Testis (tissue), 2 donors: ENCODE measurements at regions not wholly inside any gene's neighbourhood (a gene's known extent, or its start where the extent isn't known, plus 50 kb on each side); places are given as distances from the start of the nearest gene placed in this dataset.

Experiments used
- CTCF ChIP-seq, 3 experiments: fragments of 450-650 bp in 2 of 3; fragments of 200-600 bp in 1 of 3; sonication (generic) in 1 of 3; IDR thresholded peaks; one replicate each; pipeline ENCODE4 v1.5.1; 2016 to 2019; ENCODE audit warnings: antibody characterized with exemption in 3 of 3, mild to moderate bottlenecking in 2 of 3, moderate library complexity in 1 of 3
- POLR2A ChIP-seq: fragments of 450-650 bp; IDR thresholded peaks from one replicate; pipeline ENCODE4 v1.6.1; 2017; ENCODE audit warnings: antibody characterized with exemption, mild to moderate bottlenecking, moderate library complexity

- TF ChIP-seq CTCF (IDR thresholded peaks at IDR 0.05) = no peak
- no peak for TF ChIP-seq POLR2A
Measured at GRCh38 chr2:196330645-196331044, 159.3 kb upstream of the STK17B start.
